Keratinocyte (primary cell): ENCODE measurements at regions not wholly inside any gene's neighbourhood (a gene's known extent, or its start where the extent isn't known, plus 50 kb on each side); places are given as distances from the start of the nearest gene placed in this dataset.

Experiments
- DNase-seq: peaks from one replicate; pipeline ENCODE4 v3.0.0-alpha.2; 2011; ENCODE audit warnings: low read depth, missing footprints, low spot score
- FAIRE-seq: peaks from 2 replicates; lab custom pipeline; 2011; peaks lifted over from hg19 to GRCh38; lab: Jason Lieb, UNC
- H2AFZ ChIP-seq: 2 replicates; pipeline ENCODE4 v1.6.0; 2012; ENCODE audit warnings: low read length, control low read depth, inconsistent platforms; ENCODE audit not compliant: control insufficient read depth
- H3K27ac ChIP-seq: 2 replicates; pipeline ENCODE4 v1.5.1; 2011; ENCODE audit warnings: low read length; ENCODE audit not compliant: control insufficient read depth, insufficient read depth
- H3K27me3 ChIP-seq: 3 replicates; pipeline ENCODE4 v1.6.0; 2011; ENCODE audit warnings: low read length; ENCODE audit not compliant: control insufficient read depth, insufficient read depth; ENCODE audit errors: extremely low read depth
- H3K36me3 ChIP-seq, 2 experiments: 2 replicates in 1 of 2; 3 replicates in 1 of 2; pipeline ENCODE4 v1.5.1; 2011; ENCODE audit warnings: low read length in 2 of 2, mild to moderate bottlenecking in 1 of 2; ENCODE audit not compliant: control insufficient read depth in 2 of 2, insufficient read depth in 2 of 2; ENCODE audit errors: extremely low read depth in 1 of 2
- H3K4me1 ChIP-seq: 3 replicates; pipeline ENCODE4 v1.5.1; 2011; ENCODE audit warnings: low read length; ENCODE audit not compliant: control insufficient read depth, insufficient read depth; ENCODE audit errors: extremely low read depth
- H3K4me2 ChIP-seq: 3 replicates; pipeline ENCODE4 v1.6.0; 2011; ENCODE audit warnings: low read depth, low read length; ENCODE audit not compliant: control insufficient read depth, insufficient read depth; ENCODE audit errors: extremely low read depth
- H3K4me3 ChIP-seq, 3 experiments: fragments of 200-600 bp in 1 of 3; sonication (generic) in 1 of 3; 2 replicates in 2 of 3; 3 replicates in 1 of 3; pipeline ENCODE4 v1.5.1; 2011 to 2016; ENCODE audit warnings: low read length in 3 of 3, mild to moderate bottlenecking in 3 of 3, control low read depth in 2 of 3, inconsistent platforms in 1 of 3, low read depth in 1 of 3, mixed read lengths in 1 of 3, mixed run types in 1 of 3, moderate library complexity in 1 of 3; ENCODE audit not compliant: control insufficient read depth in 2 of 3, insufficient read depth in 2 of 3; ENCODE audit errors: extremely low read depth in 1 of 3
- H3K79me2 ChIP-seq: 2 replicates; pipeline ENCODE4 v1.6.0; 2012; ENCODE audit warnings: low read length; ENCODE audit not compliant: control insufficient read depth, insufficient read depth
- H3K9ac ChIP-seq: 3 replicates; pipeline ENCODE4 v1.6.0; 2011; ENCODE audit warnings: low read length; ENCODE audit not compliant: control insufficient read depth, insufficient read depth; ENCODE audit errors: extremely low read depth
- H3K9me1 ChIP-seq: 3 replicates; pipeline ENCODE4 v1.6.0; 2011; ENCODE audit warnings: low read length; ENCODE audit not compliant: control insufficient read depth, insufficient read depth; ENCODE audit errors: extremely low read depth
- H3K9me3 ChIP-seq: 2 replicates; pipeline ENCODE4 v1.5.1; 2012; ENCODE audit warnings: low read depth, low read length; ENCODE audit not compliant: control insufficient read depth
- H4K20me1 ChIP-seq: 3 replicates; pipeline ENCODE4 v1.6.0; 2011; ENCODE audit warnings: low read length; ENCODE audit not compliant: control insufficient read depth, insufficient read depth; ENCODE audit errors: extremely low read depth
- CTCF ChIP-seq, 3 experiments: IDR thresholded peaks in 1 of 3; conservative IDR thresholded peaks in 1 of 3; optimal IDR thresholded peaks in 1 of 3; 2 replicates in 2 of 3; 3 replicates in 1 of 3; pipeline versions ENCODE3 to v1.5.1; 2011; ENCODE audit warnings: low read length in 3 of 3, mild to moderate bottlenecking in 3 of 3, moderate library complexity in 2 of 3, control low read depth in 1 of 3, inconsistent platforms in 1 of 3; ENCODE audit not compliant: insufficient read depth in 2 of 3; ENCODE audit errors: extremely low read depth in 1 of 3
- EZH2 ChIP-seq: IDR thresholded peaks from one replicate; pipeline ENCODE4 v1.6.1; 2012; ENCODE audit warnings: inconsistent platforms, mild to moderate bottlenecking, low read length, moderate library complexity
- dilution Hi-C: fragments of 300-500 bp; cut with MboI; formaldehyde crosslinking; loops from one replicate; pipeline ENCODE4 v1.7.0; 2020; ENCODE audit warnings: low sequenced_read_pairs; ENCODE audit not compliant: extremely low pct_ligation_motif_present

DNA sequence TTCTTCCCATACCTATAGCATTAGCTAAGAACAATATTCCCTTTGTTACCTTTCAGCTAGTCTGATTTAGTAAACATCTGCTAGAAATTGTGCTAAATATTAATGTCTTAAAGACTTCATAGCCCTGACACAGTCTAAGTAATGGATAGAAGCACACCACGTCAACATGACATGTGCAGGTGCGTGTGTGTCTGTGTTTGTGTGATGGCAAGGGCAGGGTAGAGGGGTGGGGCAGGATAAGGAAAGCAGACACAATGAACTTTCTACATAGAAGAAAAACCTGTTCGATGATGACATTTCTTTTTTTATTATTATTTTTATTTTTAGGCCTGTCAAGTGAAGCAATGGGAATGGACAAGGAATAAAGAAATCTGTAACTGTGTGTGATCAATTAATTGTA is 223.3 kb downstream of the NOL4 start:
- no peak overlapping the region for H3K4me3 ChIP-seq
- no peaks in the 10 kb centered on the region for H3K9me1 ChIP-seq
- H3K4me2 ChIP-seq, result no peak overlapping the region
- H3K79me2 ChIP-seq, result no peaks in the 10 kb centered on the region
- no peak overlapping the region for H3K27ac ChIP-seq
- TF ChIP-seq EZH2 (no peak), CTCF (optimal IDR thresholded peaks at IDR 0.05 in 1 of 3, IDR thresholded peaks at IDR 0.05 in 1 of 3, conservative IDR thresholded peaks at IDR 0.05 in 1 of 3; ENCODE audit: extremely low read depth in 1 of 3, insufficient read depth in 2 of 3, low read length in 3 of 3) (no peak)
- H3K27me3 ChIP-seq, result no peaks in the 10 kb centered on the region
- dilution Hi-C loops, result no loop called here
- FAIRE-seq, result no peak
- no peaks in the 10 kb centered on the region for H3K36me3 ChIP-seq
- no peaks in the 10 kb centered on the region for H3K9me3 ChIP-seq
- no peak overlapping the region for H3K9ac ChIP-seq
- no peaks in the 10 kb centered on the region for H3K4me1 ChIP-seq
- no peaks in the 10 kb centered on the region for H4K20me1 ChIP-seq
- no peak for DNase-seq
- H2AFZ ChIP-seq, result no peak overlapping the region

- Histone ChIP-seq H4K20me1 (no peaks in the 10 kb centered on the region), H3K9me1 (no peaks in the 10 kb centered on the region), H3K36me3 (no peaks in the 10 kb centered on the region), H3K79me2 (no peaks in the 10 kb centered on the region), H3K4me1 (no peaks in the 10 kb centered on the region), H3K4me3 (no peak overlapping the region), H2AFZ (no peak overlapping the region), H3K27me3 (no peaks in the 10 kb centered on the region), H3K4me2 (no peak overlapping the region), H3K9me3 (no peaks in the 10 kb centered on the region), H3K9ac (no peak overlapping the region), H3K27ac (no peak overlapping the region)
- no peak for DNase-seq
- FAIRE-seq, result no peak
- dilution Hi-C loops, result no loop called here
- TF ChIP-seq CTCF (optimal IDR thresholded peaks at IDR 0.05 in 1 of 3, IDR thresholded peaks at IDR 0.05 in 1 of 3, conservative IDR thresholded peaks at IDR 0.05 in 1 of 3; ENCODE audit: extremely low read depth in 1 of 3, insufficient read depth in 2 of 3, low read length in 3 of 3) (no peak), EZH2 (no peak)
Observed at GRCh38 chr18:33987206-33987605, 237.5 kb downstream of the NOL4 start.
